Dedifferentiated amniotic fluid mesenchymal stem cell (primary cell): ENCODE measurements at regions not wholly inside any gene's neighbourhood (a gene's known extent, or its start where the extent isn't known, plus 50 kb on each side); places are given as distances from the start of the nearest gene placed in this dataset.

ENCODE experiments used
- DNase-seq: peaks from one replicate; pipeline ENCODE4 v3.0.0-alpha.2; 2016; ENCODE audit errors: extremely low spot score

DNA sequence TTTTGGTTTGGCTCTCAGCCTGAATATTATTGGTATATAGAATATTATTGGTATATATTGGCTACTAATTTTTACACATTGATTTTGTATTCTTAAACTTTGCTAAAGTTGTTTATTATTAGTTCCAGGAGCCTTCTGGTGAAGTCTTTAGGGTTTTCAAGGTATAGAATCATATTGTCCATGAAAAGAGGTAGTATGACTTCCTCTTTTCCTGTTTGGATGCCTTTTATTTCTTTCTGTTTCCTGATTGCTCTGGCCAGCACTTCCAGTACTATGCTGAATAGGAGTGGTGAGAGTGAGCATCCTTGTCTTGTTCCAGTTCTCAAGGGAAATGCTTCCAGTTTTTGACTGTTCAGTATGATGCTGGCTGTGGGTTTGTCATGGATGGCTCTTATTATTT lies 107.3 kb upstream of the LIPC start:
- no peak for DNase-seq

DNA sequence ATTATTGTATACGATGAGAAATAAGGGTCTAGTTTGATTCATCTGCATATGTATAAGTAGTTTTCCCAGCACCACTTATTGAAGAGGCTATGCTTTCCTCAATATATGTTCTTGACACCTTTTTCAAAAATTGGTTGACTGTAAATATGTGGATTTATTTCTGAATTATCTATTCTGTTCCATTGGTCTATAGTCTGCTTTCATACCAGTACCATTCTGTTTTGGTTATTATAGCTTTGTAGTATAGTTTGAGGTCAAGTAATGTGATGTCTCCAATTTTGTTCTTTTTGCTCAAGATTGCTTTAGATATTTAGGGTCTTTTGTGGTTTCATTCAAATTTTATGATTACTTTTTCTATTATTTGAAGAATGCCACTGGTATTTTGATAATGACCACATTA lies 103.8 kb upstream of the LIPC start:
- DNase-seq = no peak

DNA sequence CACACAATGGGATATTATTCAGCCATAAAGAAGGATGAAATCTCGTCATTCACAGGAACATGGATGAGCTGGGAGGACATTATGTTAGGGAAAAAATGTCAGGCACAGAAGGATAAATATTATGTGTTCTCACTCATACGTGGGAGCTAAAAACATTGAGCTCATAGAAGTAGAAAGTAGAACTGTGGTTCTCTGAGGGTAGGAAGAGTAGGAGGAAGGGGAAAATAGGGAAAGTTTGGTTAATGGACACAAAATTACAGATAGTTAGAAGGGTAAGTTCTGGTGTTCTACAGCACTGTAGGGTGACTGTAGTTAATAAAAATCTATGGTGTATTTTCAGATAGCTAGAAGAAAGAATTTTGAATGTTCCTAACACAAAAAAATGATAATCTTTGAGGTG lies 102.6 kb upstream of the LIPC start:
- DNase-seq = no peak

DNA sequence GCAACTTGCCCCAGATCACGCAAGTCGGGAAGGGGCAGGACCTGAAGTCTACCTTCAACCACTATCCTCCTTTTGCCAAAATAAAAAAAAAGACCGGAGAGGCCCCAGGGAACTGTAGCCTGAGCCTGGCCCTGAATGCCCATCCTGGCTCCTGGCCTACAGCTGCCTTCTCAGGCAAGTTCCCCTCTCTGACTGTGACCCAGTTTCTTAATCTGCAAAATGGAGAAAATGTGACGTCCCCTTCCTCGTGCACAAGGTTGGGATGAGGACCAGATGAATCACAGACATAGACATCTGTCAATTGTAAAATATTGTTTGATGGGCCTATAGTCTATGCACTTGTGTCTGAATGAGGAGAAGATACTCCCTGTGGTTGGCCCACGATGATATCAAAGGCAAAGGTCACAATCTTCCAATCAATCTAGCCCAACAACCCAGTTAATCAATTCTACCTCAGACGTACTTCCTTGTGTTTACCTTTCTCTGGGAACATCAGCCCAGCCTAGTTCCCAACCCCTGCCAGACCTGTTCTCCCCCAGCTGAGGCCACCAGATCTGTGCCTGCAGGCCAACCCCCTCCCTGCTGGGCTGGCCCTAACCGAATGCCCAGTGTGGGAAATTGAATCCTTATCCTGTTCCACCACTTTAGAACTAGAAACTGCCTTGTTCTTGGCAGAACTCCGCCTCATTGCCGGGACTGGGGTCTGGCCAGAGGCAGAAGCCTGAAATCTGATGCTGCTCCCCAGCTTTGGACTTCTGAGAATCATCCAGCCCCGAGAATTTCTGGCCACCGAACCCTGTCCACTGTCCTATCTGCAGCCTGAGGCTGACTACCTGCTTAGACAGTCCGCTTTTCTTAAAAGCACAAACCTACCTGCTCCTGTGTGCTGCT lies 101.8 kb upstream of the LIPC start:
- no peak for DNase-seq

DNA sequence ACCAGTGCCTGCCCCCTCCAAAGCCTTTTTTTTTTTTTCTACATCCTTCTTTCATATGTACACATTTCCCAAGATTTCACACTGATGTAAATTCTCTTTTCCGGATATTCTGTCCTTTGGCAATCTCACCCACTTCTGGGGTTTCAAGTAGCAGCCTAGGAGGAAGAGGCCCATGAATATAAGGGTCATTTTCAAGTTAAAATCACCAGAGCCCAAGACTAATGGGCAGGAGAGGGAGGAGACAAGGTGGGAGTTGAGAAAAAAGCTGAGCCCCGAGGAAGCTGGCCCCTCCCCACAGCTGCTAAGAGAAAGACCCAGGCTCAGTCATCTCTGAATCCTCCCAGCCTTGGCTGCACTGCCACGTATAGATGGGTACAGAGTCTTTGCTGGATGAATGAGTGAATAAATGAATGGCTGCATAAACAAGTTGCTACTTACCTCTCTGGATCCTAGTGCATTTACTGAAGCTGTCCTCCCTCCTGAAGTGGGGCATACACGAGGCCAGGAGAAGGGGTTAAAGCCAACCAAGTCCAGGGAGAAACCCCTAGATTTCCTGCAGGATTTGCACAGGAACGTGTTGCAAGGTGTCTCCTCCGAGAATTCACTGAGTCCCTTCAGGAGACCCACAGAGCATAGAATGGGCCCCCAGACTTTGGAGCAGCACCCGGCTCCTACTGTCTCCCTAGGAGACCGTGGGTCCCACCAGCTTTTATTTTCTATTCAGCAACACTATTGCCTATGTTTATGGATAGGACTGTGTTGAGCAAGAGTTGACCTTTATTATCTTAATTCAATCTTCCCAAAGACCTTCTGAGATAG lies 100.8 kb upstream of the LIPC start:
- DNase-seq = no peak

DNA sequence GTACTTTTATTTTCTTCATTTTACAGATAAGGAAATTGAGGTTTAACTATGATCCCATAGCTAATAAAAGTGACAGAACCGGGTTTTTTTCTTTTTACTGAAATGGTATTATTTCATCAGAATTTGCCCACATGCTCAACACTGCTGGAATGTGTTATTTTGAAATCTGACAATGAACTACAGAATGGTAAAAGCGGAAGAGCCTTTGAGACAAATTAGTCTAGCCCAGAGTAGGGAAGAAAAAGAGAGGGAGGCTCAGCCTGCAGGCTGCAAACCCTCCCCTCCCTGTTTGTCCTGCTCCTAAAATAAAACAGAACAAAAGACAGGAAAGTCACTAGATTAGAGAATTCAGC lies 100.3 kb upstream of the LIPC start:
- DNase-seq = peak; percentile 40

DNA sequence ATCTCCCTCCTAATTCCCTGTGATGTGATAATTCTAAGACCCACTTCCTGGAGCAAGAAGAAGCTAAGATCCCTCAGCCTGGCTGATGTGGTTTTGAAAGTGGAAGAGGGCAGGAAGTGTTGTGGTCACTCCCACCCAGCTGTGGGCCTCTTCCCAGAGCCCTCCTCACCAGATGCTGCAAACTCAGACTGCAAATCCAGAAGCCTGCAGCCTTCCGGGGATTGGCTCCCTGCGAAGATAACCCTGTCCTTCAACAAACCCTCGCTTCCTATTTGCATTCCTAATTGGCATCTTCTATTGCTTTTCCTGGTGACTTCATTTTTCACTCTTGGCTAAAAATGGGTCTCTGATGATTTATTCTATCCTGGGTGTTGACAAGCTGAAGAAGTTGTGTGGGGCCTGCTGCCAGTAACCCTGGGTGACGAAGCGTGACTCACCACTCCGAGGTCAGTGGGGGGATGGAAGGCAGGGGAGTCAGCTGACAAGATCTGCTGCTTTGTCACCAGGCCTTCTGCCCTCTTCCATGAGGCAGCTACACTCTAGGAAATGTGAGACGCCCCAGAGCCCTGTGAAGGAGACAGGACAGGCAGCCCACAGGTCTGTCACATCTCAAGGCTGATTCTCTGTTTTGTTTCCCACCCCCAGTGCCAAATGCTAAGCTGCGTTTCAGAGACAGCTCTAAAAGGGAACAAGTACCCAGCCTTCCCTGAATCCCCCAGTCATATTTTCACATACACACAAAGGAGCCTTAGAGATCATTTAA lies 99.7 kb upstream of the LIPC start:
- DNase-seq = peak; percentile 94

DNA sequence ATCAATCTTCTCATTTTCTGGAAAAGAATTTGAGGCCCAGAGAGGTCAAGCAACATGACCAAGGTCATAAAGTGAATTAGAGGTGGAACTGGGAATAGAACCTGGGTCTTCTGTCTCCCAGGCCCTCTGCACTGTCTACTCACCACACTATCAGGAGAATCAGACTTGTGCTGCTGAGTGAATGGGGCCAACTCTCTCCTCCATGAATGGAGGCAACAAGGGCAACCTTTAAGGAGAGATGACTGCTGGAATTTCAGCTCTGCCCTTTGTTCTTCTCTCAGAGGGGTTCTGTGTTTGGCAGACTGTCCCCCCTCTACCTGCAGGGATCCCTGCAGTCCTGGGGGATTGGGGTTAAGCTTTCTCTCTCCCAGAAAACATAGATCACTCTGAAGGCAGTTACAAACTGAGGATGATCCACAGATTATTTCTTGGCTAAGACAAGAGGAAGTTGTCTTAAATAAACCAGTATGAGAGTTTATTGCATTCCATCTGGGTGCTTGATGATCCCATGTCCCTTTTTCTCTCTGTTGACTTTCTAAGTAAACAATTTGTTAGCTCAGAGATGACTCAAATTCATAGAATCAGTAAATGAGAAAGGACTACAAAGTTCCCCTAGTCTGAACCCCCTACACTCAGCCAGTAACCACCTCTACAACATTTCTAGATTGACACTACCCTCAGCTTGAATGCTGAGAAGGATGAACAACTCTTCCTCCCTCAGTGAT lies 99.0 kb upstream of the LIPC start:
- DNase-seq = peak; percentile 36

DNA sequence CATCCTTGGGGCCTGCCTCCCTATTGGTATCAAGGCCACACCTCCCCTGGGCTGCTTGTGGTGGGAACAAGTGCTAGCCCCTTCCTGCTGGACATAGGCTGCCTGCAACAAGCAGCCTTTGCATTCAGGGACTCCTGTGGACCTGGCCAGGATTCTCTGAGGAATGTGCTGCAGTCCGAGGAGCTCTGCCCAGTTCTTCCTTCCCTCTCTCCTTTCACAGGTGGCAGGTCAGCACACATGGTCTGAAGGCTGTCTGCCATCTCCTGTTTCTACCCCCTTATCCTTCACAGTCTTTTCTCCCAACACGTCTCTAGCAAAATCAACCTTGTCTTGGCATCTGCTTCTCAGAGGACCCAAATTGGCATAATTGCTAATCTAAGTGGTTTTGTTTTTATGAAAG lies 97.0 kb upstream of the LIPC start:
- DNase-seq = no peak

DNA sequence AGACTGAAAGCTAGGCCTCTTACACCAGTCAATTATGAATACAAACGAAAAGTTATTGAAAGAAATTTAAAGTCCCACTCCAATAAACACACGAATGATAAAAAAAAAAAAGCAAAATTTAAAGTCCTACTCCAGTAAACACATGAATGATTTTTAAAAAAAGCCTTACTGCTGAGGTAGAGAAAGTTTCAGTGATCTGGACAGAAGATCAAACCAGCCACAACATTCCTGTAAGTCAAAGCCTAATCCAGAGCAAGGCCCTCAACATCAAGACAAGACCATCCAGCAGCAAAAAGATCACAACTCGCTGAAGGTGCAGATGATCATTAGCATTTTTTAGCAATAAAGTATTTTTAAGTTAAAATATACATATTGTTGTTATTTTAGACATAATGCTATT lies 95.6 kb upstream of the LIPC start:
- DNase-seq = no peak

DNA sequence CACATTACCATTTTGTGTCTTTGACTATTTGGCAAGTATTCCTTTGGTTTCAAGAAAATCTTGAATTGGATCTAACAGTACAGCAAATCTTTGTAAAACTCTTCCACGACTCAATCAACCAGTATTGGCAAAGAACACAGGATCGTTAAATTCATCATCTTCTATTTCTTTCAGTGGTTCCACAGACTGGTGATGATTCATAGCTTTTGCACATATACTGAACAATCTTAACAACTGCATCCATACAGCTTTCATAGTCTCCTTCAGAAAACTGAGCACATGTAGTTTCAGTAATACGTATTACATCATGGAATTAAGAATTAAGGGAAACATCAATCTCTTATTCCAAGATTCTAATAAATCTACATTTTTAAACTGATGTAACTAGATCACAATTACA lies 91.6 kb upstream of the LIPC start:
- DNase-seq = no peak

DNA sequence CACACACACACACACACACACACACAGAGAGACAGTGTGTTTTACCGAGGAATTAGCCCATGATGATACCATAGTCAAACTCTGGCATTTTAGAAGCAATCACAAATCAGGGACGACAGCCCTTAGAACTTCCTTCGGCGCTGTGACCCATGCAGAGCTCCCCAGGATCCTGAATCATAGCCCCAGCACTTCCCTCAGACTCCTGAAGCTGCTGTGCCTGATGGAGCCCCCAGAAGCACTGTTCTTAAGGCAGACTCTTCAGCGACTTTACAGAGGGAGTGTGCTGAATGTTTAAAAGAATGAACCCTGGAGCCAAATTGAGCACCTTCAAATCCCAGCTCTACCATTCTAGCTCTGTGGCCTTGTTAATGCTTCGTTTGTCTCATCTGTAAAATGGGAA lies 89.3 kb upstream of the LIPC start:
- no peak for DNase-seq

DNA sequence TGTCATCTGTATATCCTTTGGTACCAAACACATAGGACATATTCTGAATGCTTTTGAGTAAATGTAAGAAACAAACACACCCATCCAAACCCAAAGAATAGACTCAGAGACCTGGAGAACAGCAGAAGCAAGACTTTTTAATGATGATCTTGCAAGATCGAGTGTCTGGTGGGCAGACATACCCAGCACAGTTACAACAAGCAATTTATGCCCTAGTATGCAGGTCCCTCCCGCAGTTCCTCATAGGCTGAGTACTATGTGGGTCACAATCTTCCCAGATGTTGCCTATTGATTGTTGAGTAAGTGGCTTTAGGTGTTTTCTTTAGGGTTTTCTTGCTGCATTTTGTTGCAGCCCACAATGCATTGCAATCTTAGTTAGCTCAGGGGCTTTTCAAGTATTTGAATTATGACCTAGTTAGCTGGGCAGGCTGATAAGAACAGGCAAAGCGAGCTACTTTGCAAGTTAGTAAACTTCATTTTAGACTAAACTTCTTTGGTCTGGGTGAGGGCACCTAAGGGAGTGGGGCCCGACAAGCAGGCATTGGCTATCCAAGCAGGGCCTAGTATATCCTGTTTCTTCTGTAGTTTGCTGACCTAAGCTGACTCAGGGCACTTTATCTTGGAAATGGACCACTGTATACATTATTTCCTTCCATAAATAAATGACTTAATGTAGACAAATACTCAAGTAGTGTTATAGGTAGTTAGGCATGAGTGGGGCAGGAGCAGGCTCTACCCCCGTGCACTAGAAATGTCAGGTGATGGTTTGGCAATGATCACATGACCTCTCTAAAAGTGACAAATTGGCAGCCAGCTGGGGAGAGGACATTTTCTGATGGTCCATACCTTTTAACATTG lies 87.3 kb upstream of the LIPC start:
- no peak for DNase-seq

DNA sequence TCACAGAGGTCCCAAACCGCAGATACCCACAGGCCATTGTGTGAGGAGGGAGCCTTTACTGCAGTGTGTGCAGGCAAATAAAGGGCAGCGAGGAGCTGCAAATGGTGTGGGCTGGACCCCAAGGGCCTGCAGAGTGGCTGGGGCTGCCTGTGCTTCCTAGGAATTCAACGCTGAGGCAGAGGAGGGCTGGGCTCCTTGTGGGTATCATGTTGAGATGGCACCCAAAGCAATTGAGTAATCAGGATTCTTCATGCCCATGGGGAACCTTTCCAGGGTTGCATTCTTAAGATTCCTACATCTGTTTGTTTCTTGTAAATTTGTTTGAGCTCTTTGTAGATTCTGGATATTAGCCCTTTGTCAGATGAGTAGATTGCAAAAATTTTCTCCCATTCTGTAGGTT lies 85.4 kb upstream of the LIPC start:
- peak; percentile 59 for DNase-seq

DNA sequence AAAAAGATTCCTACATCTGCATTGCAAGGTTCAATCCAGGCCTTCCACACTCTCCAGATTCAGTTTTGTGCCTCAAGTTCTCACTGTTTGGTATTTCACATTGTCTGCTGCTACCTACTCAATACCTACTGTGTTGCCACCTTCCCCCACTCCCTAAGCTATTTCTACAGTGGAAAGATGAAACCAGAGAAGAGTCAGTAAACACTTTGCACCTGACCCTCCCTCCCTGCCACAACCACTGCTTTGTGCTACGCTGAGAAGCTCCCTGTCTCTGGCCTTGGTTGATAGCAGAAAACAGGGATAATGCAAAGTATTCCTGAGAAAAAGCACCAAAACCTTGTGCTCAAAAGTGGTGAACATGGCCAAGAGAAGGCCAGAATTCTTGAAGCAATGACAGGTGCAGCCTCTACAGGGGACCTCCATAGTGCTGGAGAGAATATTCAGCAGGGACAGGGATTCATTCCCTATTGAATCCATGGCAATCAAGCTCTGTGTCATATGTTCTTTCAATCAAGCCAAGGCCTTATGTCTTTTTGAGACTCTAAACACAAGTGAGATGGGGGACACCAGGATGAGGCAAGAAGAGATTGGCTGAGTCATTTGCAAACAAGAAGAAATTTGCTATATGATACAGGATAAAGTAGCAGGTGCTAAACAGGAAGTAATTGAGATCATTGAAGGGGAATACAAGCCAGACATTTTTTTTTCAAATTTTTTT lies 83.5 kb upstream of the LIPC start:
- no peak for DNase-seq

DNA sequence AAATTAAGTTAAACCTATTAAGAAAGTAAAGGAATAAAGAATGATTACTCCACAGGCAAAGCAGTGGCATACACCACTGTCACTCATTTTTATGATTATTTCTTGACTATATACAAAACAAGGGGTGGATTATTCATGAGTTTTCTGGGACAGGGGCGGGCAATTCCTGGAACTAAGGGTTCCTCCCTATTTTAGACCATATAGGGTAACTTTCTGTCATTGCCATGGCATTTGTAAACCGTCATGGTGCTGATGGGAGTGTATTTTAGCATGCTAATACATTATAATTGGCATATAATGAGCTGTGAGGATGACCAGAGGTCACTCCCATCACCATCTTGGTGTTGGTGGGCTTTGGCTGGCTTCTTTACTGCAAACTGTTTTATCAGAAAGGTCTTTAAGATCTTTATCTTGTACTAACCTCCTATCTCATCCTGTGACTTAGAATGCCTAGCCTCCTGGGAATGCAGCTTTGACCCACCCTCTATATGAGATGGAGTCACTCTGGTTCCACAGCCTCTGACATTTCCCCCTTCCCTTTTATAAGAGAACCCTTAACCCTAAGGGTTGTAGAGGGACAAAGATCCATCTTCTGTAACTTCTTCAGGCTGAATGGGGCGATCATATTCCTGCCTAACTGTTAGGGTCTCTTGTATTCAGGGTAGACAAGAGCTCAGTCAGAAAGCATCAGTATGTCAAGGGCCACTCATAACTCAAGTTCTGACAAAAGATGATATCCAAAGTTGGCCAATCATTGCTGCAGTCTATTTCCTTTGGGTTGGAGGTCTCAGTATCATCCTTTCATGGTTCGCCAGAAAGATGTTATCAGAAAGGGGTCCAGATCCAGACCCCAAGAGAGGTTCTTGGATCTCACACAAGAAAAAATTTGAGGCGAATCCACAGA lies 79.5 kb upstream of the LIPC start:
- no peak for DNase-seq

DNA sequence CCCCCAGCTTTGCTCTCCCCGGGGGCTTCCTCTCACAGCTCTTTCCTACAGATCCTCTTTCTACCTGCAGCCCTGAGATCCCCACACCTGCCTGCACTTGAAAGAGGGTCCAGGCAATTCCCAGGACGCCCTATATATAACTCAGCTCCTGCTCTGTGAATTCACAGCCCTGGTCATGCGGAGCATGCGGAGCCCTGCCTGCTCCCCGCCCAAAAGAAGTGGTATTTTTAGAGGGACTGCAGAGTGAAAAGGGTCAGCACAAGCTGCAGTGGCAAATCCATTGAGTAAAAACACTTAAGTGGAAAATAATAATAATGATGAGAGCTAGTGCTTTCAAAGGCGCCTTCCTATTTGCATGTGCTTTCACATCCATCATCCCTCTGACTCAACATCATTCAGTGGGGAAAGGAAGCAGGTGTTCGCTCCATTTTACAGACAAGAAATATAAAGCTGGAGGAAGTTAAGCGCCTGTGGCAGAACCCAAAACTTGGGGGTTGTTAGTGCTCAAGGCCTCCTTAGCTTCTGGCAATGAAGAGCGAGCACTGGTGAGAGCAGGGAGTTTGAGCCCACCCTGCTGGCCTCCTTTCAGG lies 76.3 kb upstream of the LIPC start:
- DNase-seq = no peak

DNA sequence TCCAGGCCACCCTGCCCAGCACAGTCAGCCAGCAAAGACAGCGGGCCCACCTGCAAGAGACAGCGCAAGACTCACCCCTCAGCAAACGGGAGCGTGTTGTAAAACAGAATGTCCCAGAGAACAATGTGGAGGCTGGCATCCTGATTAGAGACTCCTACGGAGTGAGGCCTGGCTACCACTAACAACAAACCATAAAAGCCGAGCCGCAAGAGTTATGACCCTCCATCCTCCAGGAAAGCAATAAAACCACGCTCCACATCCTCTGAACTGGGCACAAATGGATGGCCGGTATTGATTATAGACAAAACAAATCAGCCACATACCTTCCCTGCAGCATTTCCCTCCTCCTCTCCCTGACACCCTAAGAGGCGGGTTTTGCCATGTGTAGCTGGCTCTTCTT lies 75.8 kb upstream of the LIPC start:
- DNase-seq = no peak
